Kidney (tissue), 13 donors: ENCODE measurements at regions not wholly inside any gene's neighbourhood (a gene's known extent, or its start where the extent isn't known, plus 50 kb on each side); places are given as distances from the start of the nearest gene placed in this dataset.
A peak's percentile ranks its signal among the peaks of the same experiment; 100 is the strongest.

Experiments
- DNase-seq, 5 donors: peaks; one replicate each; pipeline ENCODE4 v3.0.0-alpha.2; 2013 to 2020
- FAIRE-seq: peaks from 2 replicates; lab custom pipeline; 2012; peaks lifted over from hg19 to GRCh38; lab: Jason Lieb, UNC
- H3K27ac ChIP-seq, 2 donors: one replicate each; pipeline ENCODE4 v1.7.0; 2013; ENCODE audit warnings: low read depth in 2 of 2, low read length in 2 of 2, inconsistent platforms in 1 of 2
- H3K27me3 ChIP-seq: one replicate; pipeline ENCODE4 v1.7.1; 2013; ENCODE audit warnings: low read length, inconsistent platforms; ENCODE audit not compliant: control insufficient read depth, insufficient read depth
- H3K36me3 ChIP-seq, 3 donors: one replicate each; pipeline versions ENCODE4 v1.7.0 to v1.7.1; 2013; ENCODE audit warnings: low read length in 3 of 3, control low read depth in 1 of 3, inconsistent platforms in 1 of 3; ENCODE audit not compliant: insufficient read depth in 3 of 3, control insufficient read depth in 2 of 3
- H3K4me1 ChIP-seq, 3 donors: one replicate each; pipeline versions ENCODE4 v1.7.0 to v1.7.1; 2013; ENCODE audit warnings: low read length in 3 of 3, inconsistent platforms in 1 of 3, low read depth in 1 of 3; ENCODE audit not compliant: control insufficient read depth in 2 of 3, insufficient read depth in 2 of 3
- H3K4me3 ChIP-seq, 3 donors: one replicate each; pipeline versions ENCODE4 v1.7.0 to v1.8.1; 2013; ENCODE audit warnings: low read length in 3 of 3, control low read depth in 1 of 3, inconsistent platforms in 1 of 3
- H3K9ac ChIP-seq, 3 donors: one replicate each; pipeline versions ENCODE4 v1.7.0 to v1.7.1; 2013; ENCODE audit warnings: low read length in 3 of 3, control low read depth in 1 of 3, inconsistent platforms in 1 of 3
- H3K9me3 ChIP-seq, 3 donors: one replicate each; pipeline versions ENCODE4 v1.7.0 to v1.7.1; 2013; ENCODE audit warnings: low read length in 3 of 3, control low read depth in 1 of 3, inconsistent platforms in 1 of 3; ENCODE audit not compliant: control insufficient read depth in 2 of 3, insufficient read depth in 1 of 3
- intact Hi-C: fragments of 100-400 bp; cut with DNase I; formaldehyde crosslinking; loops from one replicate; pipeline ENCODE4 v1.11.1; 2022
- TF ChIP-seq, protein P1 (sequence below): IDR thresholded peaks from 3 replicates; pipeline ENCODE4 v1.5.1; 2012; ENCODE audit warnings: mild to moderate bottlenecking, moderate library complexity, borderline replicate concordance; ENCODE audit not compliant: insufficient read depth; ENCODE audit errors: extremely low read depth
- donor health status: control.
- donor health status: control.
- donor health status: control.
- donor health status: control.
- donor health status: control.
- donor health status: DM: yes; HTN: yes; CAD: no.
- donor health status: Normal renal cell carcinoma (clear cell type).

DNA sequence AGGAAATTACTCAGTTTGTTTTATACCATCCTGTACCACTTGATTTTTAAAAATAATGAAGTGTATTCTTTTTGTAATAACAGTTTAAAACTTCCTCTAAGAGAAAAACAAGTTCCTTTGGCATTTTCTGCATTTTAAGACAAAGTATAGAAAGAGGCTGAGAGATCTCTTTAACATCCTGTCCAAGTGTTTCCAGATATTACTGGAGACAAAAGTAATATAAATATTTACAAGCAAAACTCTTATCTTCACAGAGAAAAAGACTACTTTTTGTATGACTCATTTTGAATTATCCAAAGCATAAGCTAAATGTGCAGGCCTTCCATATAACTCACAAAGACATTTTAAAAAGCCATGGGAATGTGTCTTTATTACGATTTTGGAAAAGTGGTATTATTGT lies 221.1 kb downstream of the RDH14 start:
- DNase-seq (no peak), FAIRE-seq (no peak)
- Histone ChIP-seq H3K27me3 (no peaks in the 10 kb centered on the region), H3K9ac (no peak overlapping the region), H3K9me3 (no peaks in the 10 kb centered on the region), H3K4me1 (no peaks in the 10 kb centered on the region), H3K36me3 (no peaks in the 10 kb centered on the region), H3K27ac (no peak overlapping the region), H3K4me3 (no peak overlapping the region)
- TF ChIP-seq, protein P1, sequence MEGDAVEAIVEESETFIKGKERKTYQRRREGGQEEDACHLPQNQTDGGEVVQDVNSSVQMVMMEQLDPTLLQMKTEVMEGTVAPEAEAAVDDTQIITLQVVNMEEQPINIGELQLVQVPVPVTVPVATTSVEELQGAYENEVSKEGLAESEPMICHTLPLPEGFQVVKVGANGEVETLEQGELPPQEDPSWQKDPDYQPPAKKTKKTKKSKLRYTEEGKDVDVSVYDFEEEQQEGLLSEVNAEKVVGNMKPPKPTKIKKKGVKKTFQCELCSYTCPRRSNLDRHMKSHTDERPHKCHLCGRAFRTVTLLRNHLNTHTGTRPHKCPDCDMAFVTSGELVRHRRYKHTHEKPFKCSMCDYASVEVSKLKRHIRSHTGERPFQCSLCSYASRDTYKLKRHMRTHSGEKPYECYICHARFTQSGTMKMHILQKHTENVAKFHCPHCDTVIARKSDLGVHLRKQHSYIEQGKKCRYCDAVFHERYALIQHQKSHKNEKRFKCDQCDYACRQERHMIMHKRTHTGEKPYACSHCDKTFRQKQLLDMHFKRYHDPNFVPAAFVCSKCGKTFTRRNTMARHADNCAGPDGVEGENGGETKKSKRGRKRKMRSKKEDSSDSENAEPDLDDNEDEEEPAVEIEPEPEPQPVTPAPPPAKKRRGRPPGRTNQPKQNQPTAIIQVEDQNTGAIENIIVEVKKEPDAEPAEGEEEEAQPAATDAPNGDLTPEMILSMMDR = no peak
- intact Hi-C loops = no loop called here

DNA sequence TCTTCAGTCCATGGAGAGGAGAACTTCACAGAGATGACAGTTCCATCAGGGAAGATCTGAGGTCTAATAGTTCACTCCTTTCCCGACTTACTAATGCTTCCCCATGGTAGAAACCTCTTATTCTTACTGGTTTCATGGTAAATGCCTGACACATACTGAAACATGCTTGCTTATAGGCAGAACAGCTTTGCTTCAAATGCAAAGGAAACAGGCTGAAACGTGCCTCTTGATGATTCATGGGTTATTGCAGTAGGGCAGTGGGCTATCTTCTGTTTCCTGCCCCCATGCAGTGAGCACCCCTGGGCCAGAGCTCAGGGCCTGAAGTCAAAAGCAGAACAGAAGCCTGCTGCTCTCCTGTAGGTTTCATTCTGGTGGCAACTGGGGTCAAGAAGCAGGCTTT lies 223.5 kb downstream of the RDH14 start:
- Histone ChIP-seq H3K27me3 (no peaks in the 10 kb centered on the region), H3K36me3 (no peaks in the 10 kb centered on the region), H3K9me3 (no peaks in the 10 kb centered on the region), H3K9ac (no peak overlapping the region), H3K4me3 (no peak overlapping the region), H3K4me1 (no peaks in the 10 kb centered on the region), H3K27ac (no peak overlapping the region)
- TF ChIP-seq, protein P1 = no peak
- FAIRE-seq (no peak), DNase-seq (no peak)
- intact Hi-C loops = no loop called here

DNA sequence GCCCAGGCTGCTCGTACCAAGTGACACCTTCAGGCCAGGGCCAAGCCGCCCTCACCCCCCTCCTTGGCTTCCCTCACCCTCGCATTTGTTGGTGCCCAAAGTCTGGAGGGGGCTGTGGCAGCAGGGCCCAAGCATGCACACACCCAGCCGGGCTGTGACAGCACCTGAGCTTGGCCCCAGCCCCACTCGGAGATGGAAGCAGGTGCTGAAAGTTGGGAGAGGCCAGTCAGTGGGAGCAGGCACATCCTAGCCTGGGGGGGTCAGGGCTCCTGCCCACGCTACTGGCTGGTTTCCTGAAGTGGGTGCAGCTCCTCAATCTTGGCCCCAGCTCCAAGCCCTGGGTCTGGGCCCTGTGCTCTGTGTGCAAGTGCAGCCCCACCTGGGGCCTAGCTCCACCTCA lies 228.0 kb downstream of the RDH14 start:
- intact Hi-C loops = no loop called here
- Histone ChIP-seq H3K4me1 (no peaks in the 10 kb centered on the region), H3K27me3 (no peaks in the 10 kb centered on the region), H3K27ac (no peak overlapping the region), H3K9ac (no peak overlapping the region), H3K4me3 (no peak overlapping the region), H3K9me3 (no peaks in the 10 kb centered on the region), H3K36me3 (no peaks in the 10 kb centered on the region)
- DNase-seq (peak in 1 of 5 donors; percentile 46), FAIRE-seq (no peak)
- TF ChIP-seq, protein P1 = no peak

DNA sequence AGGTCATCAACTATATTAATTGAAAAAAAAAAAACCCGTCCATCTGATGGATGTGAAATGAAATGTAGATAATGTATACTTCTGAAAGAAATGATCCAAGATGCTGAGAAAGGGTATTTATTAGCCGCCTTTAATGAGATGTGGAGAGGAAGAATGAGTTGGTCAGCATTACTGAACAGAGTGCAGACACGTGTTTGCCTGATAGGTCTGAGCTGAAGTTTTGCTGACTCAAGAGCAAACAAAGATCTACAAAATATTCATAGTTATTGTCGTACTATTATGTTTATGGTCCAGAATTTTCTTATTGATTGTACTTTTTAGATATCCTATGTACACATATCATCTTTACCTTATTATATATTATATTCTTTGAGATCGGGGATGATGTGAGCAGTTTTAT lies 235.3 kb downstream of the RDH14 start:
- no peaks in the 10 kb centered on the region for H3K4me1 ChIP-seq
- intact Hi-C loops = no loop called here
- no peaks in the 10 kb centered on the region for H3K9me3 ChIP-seq
- H3K9ac ChIP-seq = no peak overlapping the region
- no peaks in the 10 kb centered on the region for H3K27me3 ChIP-seq
- TF ChIP-seq, protein P1 = no peak
- no peak for DNase-seq
- FAIRE-seq = no peak
- H3K27ac ChIP-seq = no peak overlapping the region
- no peaks in the 10 kb centered on the region for H3K36me3 ChIP-seq
- H3K4me3 ChIP-seq = no peak overlapping the region
